ENCODE measurements at regions not wholly inside any gene's neighbourhood (a gene's known extent, or its start where the extent isn't known, plus 50 kb on each side); places are given as distances from the start of the nearest gene placed in this dataset.

- TF ChIP-seq CTCF (IDR thresholded peaks at IDR 0.05) = no peak
- no peak for TF ChIP-seq POLR2A (IDR thresholded peaks at IDR 0.05)
Measured at GRCh38 chr3:18872466-18872865, 275.8 kb upstream of the KCNH8 start.

Measured in esophagus squamous epithelium (tissue), 4 donors.